ENCODE measurements at regions not wholly inside any gene's neighbourhood (a gene's known extent, or its start where the extent isn't known, plus 50 kb on each side); places are given as distances from the start of the nearest gene placed in this dataset.

- TF ChIP-seq STAT1 (IDR thresholded peaks at IDR 0.05; ENCODE audit: unreplicated experiment), result no peak
- TF ChIP-seq ZNF331 (CRISPR knock-in tag; IDR thresholded peaks at IDR 0.05; ENCODE audit: low read depth), result no peak
- no peak for TF ChIP-seq ETS1 (IDR thresholded peaks at IDR 0.05)
- no peak for TF ChIP-seq EZH2 (IDR thresholded peaks at IDR 0.05; ENCODE audit: low read depth, unreplicated experiment)
- TF ChIP-seq CREB1 (CRISPR knock-in tag; IDR thresholded peaks at IDR 0.05; ENCODE audit: low read depth), result no peak
- no peak for TF ChIP-seq EZH2phosphoT487 (IDR thresholded peaks at IDR 0.05; ENCODE audit: unreplicated experiment)
- no peak for TF ChIP-seq CTCF (conservative IDR thresholded peaks at IDR 0.05; ENCODE audit: low read depth in 2 of 2)
- TF ChIP-seq ZNF462 (CRISPR knock-in tag; IDR thresholded peaks at IDR 0.05), result no peak
- no peak for TF ChIP-seq REST (IDR thresholded peaks at IDR 0.05; ENCODE audit: unreplicated experiment)
- TF ChIP-seq POLR2AphosphoS5 (IDR thresholded peaks at IDR 0.05; ENCODE audit: low read depth), result no peak
- no peak for TF ChIP-seq NANOG (IDR thresholded peaks at IDR 0.05; ENCODE audit: borderline replicate concordance)
- no peak for TF ChIP-seq ZNF114 (CRISPR knock-in tag; IDR thresholded peaks at IDR 0.05)
- no peaks in the 10 kb centered on the region for H3K36me3 Mint-ChIP-seq (ENCODE audit: low read depth)
Observed at GRCh38 chr17:13690806-13691205, 89.1 kb upstream of the HS3ST3A1 start.

More at GRCh38 chr17:13690806-13691205, 89.1 kb upstream of the HS3ST3A1 start:
- Histone ChIP-seq H3K4me3 (no peak overlapping the region), H4K20me1 (replicated peaks; ENCODE audit: insufficient read depth) (no peaks in the 10 kb centered on the region), H3K27me3 (ENCODE audit: insufficient read depth) (no peaks in the 10 kb centered on the region), H2AFZ (no peak overlapping the region), H3K79me2 (replicated peaks; ENCODE audit: insufficient read depth) (no peaks in the 10 kb centered on the region), H3F3A (replicated peaks; ENCODE audit: low read depth) (no peaks in the 10 kb centered on the region), H3K9me2 (ENCODE audit: insufficient read depth) (no peaks in the 10 kb centered on the region), H3K4me2 (no peak overlapping the region), H3K4me1 (ENCODE audit: insufficient read depth) (no peaks in the 10 kb centered on the region), H3K27ac (ENCODE audit: low read depth) (no peak overlapping the region), H3K36me3 (ENCODE audit: insufficient read depth) (no peaks in the 10 kb centered on the region)
- Mint-ChIP-seq H3K27me3 (ENCODE audit: insufficient read depth, low read depth, poor library complexity) (no peaks in the 10 kb centered on the region), H3K4me3 (no peak overlapping the region), H3K9me3 (no peaks in the 10 kb centered on the region), H3K27ac (no peak overlapping the region), H3K4me1 (no peaks in the 10 kb centered on the region)
- DNase-seq (ENCODE audit: low spot score) (no peak), ATAC-seq (no peak)

Measured in GM23338 (cell line).